GM12875 (cell line): ENCODE measurements at regions not wholly inside any gene's neighbourhood (a gene's known extent, or its start where the extent isn't known, plus 50 kb on each side); places are given as distances from the start of the nearest gene placed in this dataset.

Experiments used
- H3K4me3 ChIP-seq: one replicate; pipeline ENCODE4 v1.5.1; 2011; ENCODE audit warnings: low read depth, low read length, control low read depth
- CTCF ChIP-seq: IDR thresholded peaks from 2 replicates; pipeline ENCODE4 v1.5.1; 2011; ENCODE audit warnings: low read depth, mild to moderate bottlenecking, control low read depth, inconsistent platforms, low read length, moderate library complexity, borderline replicate concordance; ENCODE audit not compliant: insufficient read depth

DNA sequence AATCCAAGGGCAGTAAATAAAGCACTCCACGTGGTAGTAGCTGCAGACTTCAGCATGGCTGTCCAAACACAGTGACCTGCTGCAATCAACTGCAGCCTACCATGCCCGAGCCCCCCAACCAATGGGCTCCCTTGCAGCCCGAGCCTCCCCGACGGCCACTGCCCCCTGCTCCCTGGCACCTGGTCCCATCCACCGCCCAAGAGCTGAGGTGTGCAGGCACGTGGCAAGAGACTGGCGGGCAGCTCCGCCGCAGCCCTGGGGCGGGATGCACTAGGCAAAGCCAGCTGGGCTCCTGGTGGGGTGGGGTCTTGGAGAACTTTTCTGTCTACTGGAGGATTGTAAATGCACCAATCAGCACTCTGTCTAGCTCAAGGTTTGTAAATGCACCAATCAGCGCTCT lies 57.6 kb upstream of the RGS2 start:
- no peak overlapping the region for H3K4me3 ChIP-seq
- no peak for TF ChIP-seq CTCF

GRCh38 chr1:192756314-192756713 lies 52.5 kb upstream of the RGS2 start:
- TF ChIP-seq CTCF = no peak
- H3K4me3 ChIP-seq = no peak overlapping the region

- no peak for TF ChIP-seq CTCF
- H3K4me3 ChIP-seq = no peak overlapping the region
Observed at GRCh38 chr1:192756847-192757246, 52.0 kb upstream of the RGS2 start.

DNA sequence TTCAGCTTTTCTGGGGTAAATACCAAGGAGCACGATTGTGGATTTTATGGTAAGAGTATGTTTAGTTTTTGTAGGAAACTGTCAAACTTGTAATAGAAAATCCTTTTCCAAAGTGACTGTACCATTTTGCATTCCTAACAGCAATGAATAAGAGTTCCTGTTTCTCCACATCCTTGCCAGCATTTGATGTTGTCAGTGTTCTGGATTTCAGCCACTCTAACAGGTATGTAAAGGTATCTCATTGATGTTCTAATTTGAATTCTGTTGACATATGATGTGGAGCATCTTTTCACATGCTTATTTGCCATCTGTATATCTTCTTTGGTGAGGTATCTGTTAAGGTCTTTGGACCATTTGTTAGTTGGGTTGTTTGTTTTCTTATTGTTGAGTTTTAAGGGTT lies 50.3 kb upstream of the RGS2 start:
- no peak for TF ChIP-seq CTCF
- no peak overlapping the region for H3K4me3 ChIP-seq
